GM18502 (cell line): ENCODE measurements at regions not wholly inside any gene's neighbourhood (a gene's known extent, or its start where the extent isn't known, plus 50 kb on each side); places are given as distances from the start of the nearest gene placed in this dataset.
"Not testable (repeated sequence)": the region's sequence is repeated elsewhere in the genome, so short reads cannot be mapped to it uniquely, and the experiment has no call there.

Experiments
- ATAC-seq: cut with Tn5 transposase; IDR thresholded peaks from one replicate; pipeline ENCODE4 v1.9.1; 2021; ENCODE audit warnings: mild to moderate bottlenecking; ENCODE audit not compliant: unreplicated experiment, poor library complexity

- ATAC-seq: no peak
Observed at GRCh38 chr1:104630567-104631149, 881.0 kb downstream of the AMY1C start.

- no peak for ATAC-seq
Observed at GRCh38 chr1:104636581-104636980, 886.9 kb downstream of the AMY1C start.

- no peak for ATAC-seq
Observed at GRCh38 chr1:104646233-104646632, 896.5 kb downstream of the AMY1C start.

- ATAC-seq: peak; percentile 84
Observed at GRCh38 chr1:104648269-104648691, 898.6 kb downstream of the AMY1C start.

GRCh38 chr1:104664374-104664773 is 914.7 kb downstream of the AMY1C start:
- not testable (repeated sequence) for ATAC-seq

- no peak for ATAC-seq
Observed at GRCh38 chr1:104665300-104665699, 915.6 kb downstream of the AMY1C start.

GRCh38 chr1:104671684-104672353 is 922.1 kb downstream of the AMY1C start:
- ATAC-seq: no peak

- no peak for ATAC-seq
Observed at GRCh38 chr1:104699433-104699832, 949.7 kb downstream of the AMY1C start.

- ATAC-seq: no peak
Observed at GRCh38 chr1:104702731-104703130, 953.0 kb downstream of the AMY1C start.

GRCh38 chr1:104706631-104707147 is 957.0 kb downstream of the AMY1C start:
- no peak for ATAC-seq

GRCh38 chr1:104718752-104719151 is 969.1 kb downstream of the AMY1C start:
- ATAC-seq: no peak

- ATAC-seq: no peak
Observed at GRCh38 chr1:104720741-104721140, 971.0 kb downstream of the AMY1C start.

- no peak for ATAC-seq
Observed at GRCh38 chr1:104726917-104727316, 977.2 kb downstream of the AMY1C start.

GRCh38 chr1:104733866-104734265 is 984.2 kb downstream of the AMY1C start:
- ATAC-seq: no peak

- no peak for ATAC-seq
Observed at GRCh38 chr1:104745875-104746274, 996.2 kb downstream of the AMY1C start.

GRCh38 chr1:104746994-104747393 is 997.3 kb downstream of the AMY1C start:
- peak; percentile 55 for ATAC-seq

GRCh38 chr1:104760017-104760416 is 1010.3 kb downstream of the AMY1C start:
- ATAC-seq: peak; percentile 91

- ATAC-seq: no peak
Observed at GRCh38 chr1:104761961-104762570, 1012.4 kb downstream of the AMY1C start.

- peak; percentile 73 for ATAC-seq
Observed at GRCh38 chr1:104765085-104765484, 1015.4 kb downstream of the AMY1C start.

GRCh38 chr1:104768466-104768865 is 1018.8 kb downstream of the AMY1C start:
- peak; percentile 45 for ATAC-seq

GRCh38 chr1:104780470-104781078 is 1030.9 kb downstream of the AMY1C start:
- ATAC-seq: peak; percentile 58
